Ovary (tissue), 7 donors: ENCODE measurements at regions not wholly inside any gene's neighbourhood (a gene's known extent, or its start where the extent isn't known, plus 50 kb on each side); places are given as distances from the start of the nearest gene placed in this dataset.

Experiments
- DNase-seq, 5 donors: peaks; one replicate each; pipeline ENCODE4 v3.0.0-alpha.2; 2019 to 2020
- H3K27ac ChIP-seq, 2 donors: fragments of 200-600 bp; one replicate each; pipeline versions ENCODE4 v1.5.1 to v1.8.0; 2019 to 2022
- H3K27me3 ChIP-seq: fragments of 200-600 bp; one replicate; pipeline ENCODE4 v1.8.0; 2022
- H3K36me3 ChIP-seq: fragments of 200-600 bp; sonication (generic); one replicate; pipeline ENCODE4 v1.5.1; 2019
- H3K4me1 ChIP-seq: one replicate; pipeline ENCODE4 v1.8.1; 2013; ENCODE audit warnings: mild to moderate bottlenecking, moderate library complexity; ENCODE audit not compliant: insufficient read depth
- H3K4me3 ChIP-seq: fragments of 200-600 bp; sonication (generic); one replicate; pipeline ENCODE4 v1.5.1; 2017
- H3K9me3 ChIP-seq, 2 donors: fragments of 200-600 bp in 1 of 2; sonication (generic) in 1 of 2; one replicate each; pipeline versions ENCODE4 v1.5.1 to v1.8.1; 2013 to 2019; ENCODE audit warnings: mild to moderate bottlenecking in 1 of 2, moderate library complexity in 1 of 2
- CTCF ChIP-seq, 3 donors: fragments of 450-650 bp in 2 of 3; fragments of 200-600 bp in 1 of 3; IDR thresholded peaks; one replicate each; pipeline versions ENCODE4 v1.5.1 to v1.8.0; 2016 to 2022; ENCODE audit warnings: antibody characterized with exemption in 3 of 3, mild to moderate bottlenecking in 1 of 3
- EP300 ChIP-seq: sonication (generic); formaldehyde crosslinking; IDR thresholded peaks from one replicate; pipeline ENCODE4 v1.6.1; 2017; ENCODE audit warnings: antibody characterized with exemption
- POLR2A ChIP-seq: fragments of 450-650 bp; IDR thresholded peaks from one replicate; pipeline ENCODE4 v1.6.1; 2017; ENCODE audit warnings: antibody characterized with exemption, mild to moderate bottlenecking, moderate library complexity
- WGBS, 3 donors: extraction: QIAGEN DNeasy Blood & Tissue Kit in 1 of 3; methylation state at CpG; one replicate each; pipeline versions ENCODE4 v1.1.5 to v1.1.7; 2013 to 2017; 5-methylcytosine and 5-hydroxymethylcytosine counted together
- intact Hi-C, 4 donors: fragments of 100-400 bp; cut with DNase I; formaldehyde crosslinking; loops; one replicate each; pipeline versions ENCODE4 v1.11.0 to v1.15.1; 2022 to 2023
- donor health status: DM: no; HTN: no; CAD: no; lungs with moderate emphysema.
- donor health status: DM: no; HTN: no; CAD: no.
- donor health status: Bipolar disorder and iron deficiency.
- donor health status: DM: no; HTN: no; CAD: no.
- donor health status: DM: yes; HTN: yes; CAD: no.

GRCh38 chr12:126915309-126915708 lies 1351.7 kb upstream of the TMEM132C start:
- H3K9me3 ChIP-seq: no peaks in the 10 kb centered on the region
- 7 to 12% (median 7%) methylated on average over 6 of the region's 6 CpGs for WGBS, 3 donors
- DNase-seq: no peak
- H3K4me1 ChIP-seq: no peaks in the 10 kb centered on the region
- TF ChIP-seq CTCF (IDR thresholded peaks at IDR 0.05) (no peak), EP300 (no peak), POLR2A (no peak)
- intact Hi-C loops: no loop called here
- no peaks in the 10 kb centered on the region for H3K36me3 ChIP-seq
- H3K27me3 ChIP-seq: no peaks in the 10 kb centered on the region
- no peak overlapping the region for H3K27ac ChIP-seq
- no peak overlapping the region for H3K4me3 ChIP-seq

- Histone ChIP-seq H3K27me3 (no peaks in the 10 kb centered on the region), H3K36me3 (no peaks in the 10 kb centered on the region), H3K27ac (no peak overlapping the region), H3K4me1 (no peaks in the 10 kb centered on the region), H3K4me3 (no peak overlapping the region), H3K9me3 (no peaks in the 10 kb centered on the region)
- 50 to 63% (median 52%) methylated on average over 7 of the region's 7 CpGs for WGBS, 3 donors
- DNase-seq: no peak
- intact Hi-C loops: no loop called here
- no peak for TF ChIP-seq EP300
- TF ChIP-seq CTCF (IDR thresholded peaks at IDR 0.05): no peak
- TF ChIP-seq POLR2A: no peak
Measured at GRCh38 chr12:126926023-126926594, 1340.9 kb upstream of the TMEM132C start.

- Histone ChIP-seq H3K27ac (no peak overlapping the region), H3K4me3 (no peak overlapping the region), H3K27me3 (no peaks in the 10 kb centered on the region), H3K9me3 (no peaks in the 10 kb centered on the region), H3K36me3 (no peaks in the 10 kb centered on the region), H3K4me1 (no peaks in the 10 kb centered on the region)
- WGBS, 3 donors: 81 to 88% (median 86%) methylated on average over 13 of the region's 13 CpGs
- TF ChIP-seq CTCF (IDR thresholded peaks at IDR 0.05): no peak
- TF ChIP-seq POLR2A: no peak
- no peak for TF ChIP-seq EP300
- DNase-seq: no peak
- intact Hi-C loops: no loop called here
Measured at GRCh38 chr12:126930234-126930633, 1336.7 kb upstream of the TMEM132C start.

- H3K27me3 ChIP-seq: no peaks in the 10 kb centered on the region
- H3K36me3 ChIP-seq: no peaks in the 10 kb centered on the region
- DNase-seq: no peak
- H3K4me1 ChIP-seq: no peaks in the 10 kb centered on the region
- intact Hi-C loops: no loop called here
- WGBS, 3 donors: 79 to 92% (median 79%) methylated on average over 1 of the region's 1 CpG
- no peak for TF ChIP-seq POLR2A
- TF ChIP-seq CTCF (IDR thresholded peaks at IDR 0.05): no peak
- no peak for TF ChIP-seq EP300
- no peak overlapping the region for H3K4me3 ChIP-seq
- no peaks in the 10 kb centered on the region for H3K9me3 ChIP-seq
- no peak overlapping the region for H3K27ac ChIP-seq
Measured at GRCh38 chr12:126932156-126932555, 1334.8 kb upstream of the TMEM132C start.
